Caco-2 (cell line): ENCODE measurements at regions not wholly inside any gene's neighbourhood (a gene's known extent, or its start where the extent isn't known, plus 50 kb on each side); places are given as distances from the start of the nearest gene placed in this dataset.
"Not testable (repeated sequence)": the region's sequence is repeated elsewhere in the genome, so short reads cannot be mapped to it uniquely, and the experiment has no call there.

Experiments used
- BruUV-seq: library from RNA; stranded (reverse); fragments of 400-500 nt; replicated peaks from 2 replicates; lab custom pipeline; 2021; lab: Mats Ljungman, UMichigan
- CTCF ChIA-PET: fragments of 300-600 bp; sonication (Branson Sonifier 250); formaldehyde crosslinking; loops from one replicate; lab custom pipeline; 2022; ENCODE audit warnings: antibody characterized with exemption; lab: Charles Lee
- POLR2A ChIA-PET: fragments of 300-600 bp; sonication (Branson Sonifier 250); formaldehyde crosslinking; loops from one replicate; lab custom pipeline; 2022; ENCODE audit warnings: antibody characterized with exemption; lab: Charles Lee
- DNase-seq, 2 experiments: peaks; one replicate each; pipeline versions ENCODE4 v3.0.0 to v3.0.0-alpha.2; 2020 to 2022
- H3K27me3 ChIP-seq: replicated peaks from 2 replicates; pipeline ENCODE4 v1.6.0; 2011; ENCODE audit warnings: low read length; ENCODE audit not compliant: control insufficient read depth, insufficient read depth
- H3K36me3 ChIP-seq: 2 replicates; pipeline ENCODE4 v1.5.1; 2011; ENCODE audit warnings: low read length; ENCODE audit not compliant: control insufficient read depth, insufficient read depth
- H3K4me1 ChIP-seq: fragments of 250-450 bp; sonication (Bioruptor Pico); 2 replicates; pipeline ENCODE4 v1.5.1; 2020; ENCODE audit warnings: mild to moderate bottlenecking
- H3K4me3 ChIP-seq: 2 replicates; pipeline ENCODE4 v1.5.1; 2011; ENCODE audit warnings: low read depth, mild to moderate bottlenecking, control low read depth, low read length
- H3K9me3 ChIP-seq: fragments of 250-450 bp; sonication (Bioruptor Pico); 2 replicates; pipeline ENCODE4 v1.5.1; 2020; ENCODE audit warnings: mild to moderate bottlenecking, moderate library complexity
- H3K27ac Mint-ChIP-seq: one replicate; pipeline ENCODE4 v1.8.0; 2022; ENCODE audit warnings: mixed read lengths; ENCODE audit not compliant: unreplicated experiment
- H3K27me3 Mint-ChIP-seq: one replicate; pipeline ENCODE4 v1.8.0; 2022; ENCODE audit warnings: mixed read lengths; ENCODE audit not compliant: insufficient read depth, unreplicated experiment
- H3K36me3 Mint-ChIP-seq: one replicate; pipeline ENCODE4 v1.8.0; 2022; ENCODE audit warnings: mild to moderate bottlenecking, mixed read lengths; ENCODE audit not compliant: insufficient read depth, unreplicated experiment
- H3K4me1 Mint-ChIP-seq: one replicate; pipeline ENCODE4 v1.8.0; 2022; ENCODE audit warnings: low read depth, mixed read lengths; ENCODE audit not compliant: unreplicated experiment
- H3K4me3 Mint-ChIP-seq: one replicate; pipeline ENCODE4 v1.8.0; 2022; ENCODE audit warnings: mild to moderate bottlenecking, moderate library complexity, mixed read lengths; ENCODE audit not compliant: unreplicated experiment
- H3K9me3 Mint-ChIP-seq: one replicate; pipeline ENCODE4 v1.8.0; 2022; ENCODE audit warnings: mixed read lengths; ENCODE audit not compliant: unreplicated experiment
- CTCF ChIP-seq, 2 experiments: fragments of 200-600 bp in 1 of 2; IDR thresholded peaks; 1 replicate in 1 of 2; 2 replicates in 1 of 2; pipeline versions ENCODE4 v1.5.1 to v1.8.0; 2011 to 2022; ENCODE audit warnings: antibody characterized with exemption in 1 of 2, control low read depth in 1 of 2, inconsistent platforms in 1 of 2, low read depth in 1 of 2, low read length in 1 of 2, mild to moderate bottlenecking in 1 of 2, moderate library complexity in 1 of 2; ENCODE audit not compliant: insufficient read depth in 1 of 2, severe bottlenecking in 1 of 2, unreplicated experiment in 1 of 2
- intact Hi-C: fragments of 100-400 bp; cut with micrococcal nuclease; formaldehyde crosslinking; loops from one replicate; pipeline ENCODE4 v1.10.0; 2022; ENCODE audit not compliant: unreplicated experiment

- no peak overlapping the region for H3K27ac Mint-ChIP-seq
- H3K36me3 Mint-ChIP-seq: no peaks in the 10 kb centered on the region
- peaks cover 7% of the 10 kb centered on the region for H3K9me3 Mint-ChIP-seq
- H3K36me3 ChIP-seq: no peaks in the 10 kb centered on the region
- TF ChIP-seq CTCF (IDR thresholded peaks at IDR 0.05; ENCODE audit: insufficient read depth in 1 of 2, low read depth in 1 of 2, low read length in 1 of 2, severe bottlenecking in 1 of 2, unreplicated experiment in 1 of 2): no peak
- ChIA-PET CTCF (no interaction called here), POLR2A (no interaction called here)
- H3K27me3 ChIP-seq: no peaks in the 10 kb centered on the region
- no peaks in the 10 kb centered on the region for H3K27me3 Mint-ChIP-seq
- no peaks in the 10 kb centered on the region for H3K4me1 Mint-ChIP-seq
- no peak for DNase-seq
- H3K4me3 Mint-ChIP-seq: no peak overlapping the region
- H3K4me1 ChIP-seq: no peaks in the 10 kb centered on the region
- intact Hi-C loops: no loop called here
- H3K4me3 ChIP-seq: no peak overlapping the region
- no peaks in the 10 kb centered on the region for H3K9me3 ChIP-seq
- no TSS peak for BruUV-seq
Observed at GRCh38 chr3:158026236-158026635, 80.0 kb downstream of the SHOX2 start.

GRCh38 chr3:158019897-158020296 lies 86.3 kb downstream of the SHOX2 start:
- BruUV-seq, H3K36me3 ChIP-seq, H3K4me3 ChIP-seq, H3K9me3 ChIP-seq, H3K4me1 Mint-ChIP-seq, H3K27ac Mint-ChIP-seq, intact Hi-C loops, H3K4me3 Mint-ChIP-seq, CTCF ChIA-PET, H3K27me3 ChIP-seq, H3K4me1 ChIP-seq, DNase-seq, POLR2A ChIA-PET, H3K27me3 Mint-ChIP-seq, H3K36me3 Mint-ChIP-seq, H3K9me3 Mint-ChIP-seq: not testable (repeated sequence)

- H3K36me3 Mint-ChIP-seq: peaks cover 6% of the 10 kb centered on the region
- H3K27me3 Mint-ChIP-seq: peaks cover 5% of the 10 kb centered on the region
- no peaks in the 10 kb centered on the region for H3K9me3 Mint-ChIP-seq
- no peak overlapping the region for H3K4me3 Mint-ChIP-seq
- H3K9me3 ChIP-seq: no peaks in the 10 kb centered on the region
- no peaks in the 10 kb centered on the region for H3K36me3 ChIP-seq
- no peak overlapping the region for H3K4me3 ChIP-seq
- H3K4me1 Mint-ChIP-seq: no peaks in the 10 kb centered on the region
- no peaks in the 10 kb centered on the region for H3K27me3 ChIP-seq
- no peak for DNase-seq
- intact Hi-C loops: no loop called here
- no peak for TF ChIP-seq CTCF (IDR thresholded peaks at IDR 0.05; ENCODE audit: insufficient read depth in 1 of 2, low read depth in 1 of 2, low read length in 1 of 2, severe bottlenecking in 1 of 2, unreplicated experiment in 1 of 2)
- H3K27ac Mint-ChIP-seq: no peak overlapping the region
- BruUV-seq: no TSS peak
- ChIA-PET CTCF (no interaction called here), POLR2A (no interaction called here)
- H3K4me1 ChIP-seq: no peaks in the 10 kb centered on the region
Observed at GRCh38 chr3:158018462-158018861, 87.8 kb downstream of the SHOX2 start.

- Histone ChIP-seq H3K4me1 (no peaks in the 10 kb centered on the region), H3K4me3 (no peak overlapping the region), H3K9me3 (no peaks in the 10 kb centered on the region), H3K36me3 (no peaks in the 10 kb centered on the region), H3K27me3 (no peaks in the 10 kb centered on the region)
- no TSS peak for BruUV-seq
- DNase-seq: no peak
- Mint-ChIP-seq H3K27ac (no peak overlapping the region), H3K4me3 (no peak overlapping the region), H3K27me3 (peaks cover 5% of the 10 kb centered on the region), H3K4me1 (no peaks in the 10 kb centered on the region), H3K9me3 (peaks cover 31% of the 10 kb centered on the region), H3K36me3 (no peaks in the 10 kb centered on the region)
- ChIA-PET POLR2A (no interaction called here), CTCF (no interaction called here)
- no peak for TF ChIP-seq CTCF (IDR thresholded peaks at IDR 0.05; ENCODE audit: insufficient read depth in 1 of 2, low read depth in 1 of 2, low read length in 1 of 2, severe bottlenecking in 1 of 2, unreplicated experiment in 1 of 2)
- intact Hi-C loops: no loop called here
Observed at GRCh38 chr3:158012901-158013300, 93.3 kb downstream of the SHOX2 start.
